Peyer's patch (tissue), 4 donors: ENCODE measurements at regions not wholly inside any gene's neighbourhood (a gene's known extent, or its start where the extent isn't known, plus 50 kb on each side); places are given as distances from the start of the nearest gene placed in this dataset.

Experiments used
- DNase-seq, 3 donors: peaks; one replicate each; pipeline ENCODE4 v3.0.0-alpha.2; 2017 to 2019
- H3K27ac ChIP-seq, 4 donors: fragments of 200-600 bp; sonication (generic); one replicate each; pipeline ENCODE4 v1.5.1; 2016 to 2019
- H3K27me3 ChIP-seq, 2 donors: fragments of 200-600 bp; sonication (generic); one replicate each; pipeline ENCODE4 v1.5.1; 2019
- H3K36me3 ChIP-seq, 3 donors: fragments of 200-600 bp; sonication (generic); one replicate each; pipeline ENCODE4 v1.5.1; 2016 to 2019
- H3K4me1 ChIP-seq, 4 donors: fragments of 200-600 bp; sonication (generic); one replicate each; pipeline ENCODE4 v1.5.1; 2016 to 2019
- H3K4me3 ChIP-seq, 4 donors: fragments of 200-600 bp; sonication (generic); 1 replicate in 3 of 4; 2 replicates in 1 of 4; pipeline ENCODE4 v1.5.1; 2016 to 2019; ENCODE audit warnings: mild to moderate bottlenecking in 1 of 4
- H3K9me3 ChIP-seq, 4 donors: fragments of 200-600 bp; sonication (generic); one replicate each; pipeline ENCODE4 v1.5.1; 2016 to 2019; ENCODE audit warnings: mild to moderate bottlenecking in 1 of 4
- POLR2A ChIP-seq, 2 donors: fragments of 450-650 bp; IDR thresholded peaks; one replicate each; pipeline ENCODE4 v1.5.1; 2017; ENCODE audit warnings: antibody characterized with exemption in 2 of 2, mild to moderate bottlenecking in 2 of 2, moderate library complexity in 2 of 2
- TF ChIP-seq, protein P1 (sequence below), 6 experiments: fragments of 450-650 bp in 4 of 6; fragments of 200-600 bp in 2 of 6; sonication (generic) in 1 of 6; IDR thresholded peaks; one replicate each; pipeline ENCODE4 v1.5.1; 2017 to 2019; ENCODE audit warnings: antibody characterized with exemption in 6 of 6, mild to moderate bottlenecking in 3 of 6, moderate library complexity in 1 of 6

DNA sequence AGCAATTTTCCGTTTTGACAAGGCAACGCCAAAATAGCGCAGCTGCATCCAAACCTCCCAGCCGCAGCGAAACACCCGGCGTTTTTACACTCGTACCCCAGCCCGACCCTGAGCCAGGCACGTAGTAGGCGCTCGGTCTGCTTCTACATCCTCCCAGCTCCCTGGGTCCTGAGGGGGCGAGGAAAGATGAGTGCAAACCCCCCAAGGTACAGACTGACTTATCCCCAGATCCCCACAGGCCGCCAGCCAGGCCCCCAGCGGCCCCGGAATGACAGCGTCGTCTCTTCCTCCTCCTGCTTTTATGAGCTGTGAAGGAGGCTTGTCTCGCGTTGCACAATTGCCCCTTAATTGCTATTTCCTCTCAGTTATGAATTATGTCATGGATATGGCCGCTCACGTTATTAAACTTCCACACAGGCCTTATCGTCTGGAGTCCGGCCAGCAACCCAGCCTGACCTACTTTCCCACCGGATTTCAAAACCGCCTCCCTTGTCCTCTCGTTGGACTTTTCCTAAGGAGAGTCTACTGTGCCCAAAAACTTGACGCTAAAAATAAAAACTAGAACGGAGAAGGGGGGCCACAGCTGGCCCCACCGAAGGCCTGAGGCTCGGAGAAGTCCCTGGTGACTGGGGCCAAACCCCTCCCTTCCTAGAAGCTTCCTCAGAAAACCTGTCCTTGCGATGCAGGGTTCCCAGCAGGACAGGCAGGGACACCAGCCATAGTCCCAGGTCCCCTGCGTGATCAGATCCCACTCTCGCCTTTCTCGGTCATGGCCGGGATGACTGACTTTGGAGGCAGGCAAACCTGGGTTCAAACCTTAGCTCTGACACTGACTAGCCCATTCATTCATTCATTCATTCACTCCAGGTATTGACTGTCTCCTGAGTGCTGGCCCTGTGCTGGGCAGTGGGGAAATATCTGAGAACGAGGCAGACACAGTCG, 130.9 kb upstream of the PTPN1 start:
- Histone ChIP-seq H3K27me3 (no peaks in the 10 kb centered on the region), H3K4me3 (peak overlapping the region in 2 of 4 donors; percentile 28 to 41), H3K9me3 (no peaks in the 10 kb centered on the region), H3K27ac (peak overlapping the region; percentile 58 to 89 (median 75)), H3K4me1 (peaks cover 0 to 53% (median 15%) of the 10 kb centered on the region in 4 donors), H3K36me3 (no peaks in the 10 kb centered on the region)
- TF ChIP-seq, protein P1, sequence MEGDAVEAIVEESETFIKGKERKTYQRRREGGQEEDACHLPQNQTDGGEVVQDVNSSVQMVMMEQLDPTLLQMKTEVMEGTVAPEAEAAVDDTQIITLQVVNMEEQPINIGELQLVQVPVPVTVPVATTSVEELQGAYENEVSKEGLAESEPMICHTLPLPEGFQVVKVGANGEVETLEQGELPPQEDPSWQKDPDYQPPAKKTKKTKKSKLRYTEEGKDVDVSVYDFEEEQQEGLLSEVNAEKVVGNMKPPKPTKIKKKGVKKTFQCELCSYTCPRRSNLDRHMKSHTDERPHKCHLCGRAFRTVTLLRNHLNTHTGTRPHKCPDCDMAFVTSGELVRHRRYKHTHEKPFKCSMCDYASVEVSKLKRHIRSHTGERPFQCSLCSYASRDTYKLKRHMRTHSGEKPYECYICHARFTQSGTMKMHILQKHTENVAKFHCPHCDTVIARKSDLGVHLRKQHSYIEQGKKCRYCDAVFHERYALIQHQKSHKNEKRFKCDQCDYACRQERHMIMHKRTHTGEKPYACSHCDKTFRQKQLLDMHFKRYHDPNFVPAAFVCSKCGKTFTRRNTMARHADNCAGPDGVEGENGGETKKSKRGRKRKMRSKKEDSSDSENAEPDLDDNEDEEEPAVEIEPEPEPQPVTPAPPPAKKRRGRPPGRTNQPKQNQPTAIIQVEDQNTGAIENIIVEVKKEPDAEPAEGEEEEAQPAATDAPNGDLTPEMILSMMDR (IDR thresholded peaks at IDR 0.05): peak in 2 of 6 experiments; percentile 8 to 18
- TF ChIP-seq POLR2A (IDR thresholded peaks at IDR 0.05): peak; percentile 85 to 86
- DNase-seq: peak; percentile 46 to 94 (median 87)

GRCh38 chr20:50379991-50380696, 130.0 kb upstream of the PTPN1 start:
- Histone ChIP-seq H3K36me3 (no peaks in the 10 kb centered on the region), H3K27me3 (no peaks in the 10 kb centered on the region), H3K4me1 (peaks cover 0 to 53% (median 15%) of the 10 kb centered on the region in 4 donors), H3K27ac (peak overlapping the region; percentile 58 to 89 (median 74)), H3K4me3 (no peak overlapping the region), H3K9me3 (no peaks in the 10 kb centered on the region)
- no peak for TF ChIP-seq POLR2A (IDR thresholded peaks at IDR 0.05)
- TF ChIP-seq, protein P1 (IDR thresholded peaks at IDR 0.05): no peak
- DNase-seq: no peak

- no peak overlapping the region for H3K4me3 ChIP-seq
- peaks cover 0 to 54% (median 15%) of the 10 kb centered on the region in 4 donors for H3K4me1 ChIP-seq
- no peak for DNase-seq
- H3K36me3 ChIP-seq: no peaks in the 10 kb centered on the region
- H3K27ac ChIP-seq: peak overlapping the region in 3 of 4 donors; percentile 58 to 89 (median 81)
- TF ChIP-seq POLR2A (IDR thresholded peaks at IDR 0.05): no peak
- TF ChIP-seq, protein P1 (IDR thresholded peaks at IDR 0.05): peak in 4 of 6 experiments; percentile 26 to 54 (median 44)
- no peaks in the 10 kb centered on the region for H3K27me3 ChIP-seq
- no peaks in the 10 kb centered on the region for H3K9me3 ChIP-seq
Observed at GRCh38 chr20:50380697-50381040, 129.5 kb upstream of the PTPN1 start.

GRCh38 chr20:50381075-50381732, 129.0 kb upstream of the PTPN1 start:
- peak overlapping the region in 3 of 4 donors; percentile 62 to 88 (median 85) for H3K27ac ChIP-seq

More at GRCh38 chr20:50381075-50381732, 129.0 kb upstream of the PTPN1 start:
- Histone ChIP-seq H3K27me3 (no peaks in the 10 kb centered on the region), H3K4me1 (peaks cover 0 to 54% (median 15%) of the 10 kb centered on the region in 4 donors), H3K36me3 (no peaks in the 10 kb centered on the region), H3K9me3 (no peaks in the 10 kb centered on the region), H3K4me3 (no peak overlapping the region)
- TF ChIP-seq, protein P1 (IDR thresholded peaks at IDR 0.05): no peak
- no peak for TF ChIP-seq POLR2A (IDR thresholded peaks at IDR 0.05)
- no peak for DNase-seq
